ENCODE measurements at regions not wholly inside any gene's neighbourhood (a gene's known extent, or its start where the extent isn't known, plus 50 kb on each side); places are given as distances from the start of the nearest gene placed in this dataset.

DNA sequence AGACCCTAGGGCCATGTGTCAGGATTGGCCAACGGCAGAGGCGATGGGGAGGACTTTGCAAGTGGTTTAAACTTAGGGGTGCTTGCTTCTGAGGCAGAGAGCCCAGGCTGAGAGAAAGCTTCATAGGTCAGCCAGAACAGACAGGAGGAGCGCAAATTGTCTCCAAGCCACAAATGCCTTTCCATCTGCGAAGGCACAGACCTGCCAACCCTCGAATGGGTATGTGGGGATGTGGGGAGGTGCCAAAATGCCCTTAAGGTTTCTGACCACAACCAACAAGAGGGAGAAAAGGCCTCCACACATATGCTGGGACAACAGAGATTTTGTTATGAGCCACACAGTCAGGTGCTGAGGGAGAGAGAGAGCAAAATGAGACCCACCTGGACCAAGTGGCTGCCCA, 283.6 kb downstream of the CYP26B1 start:
- Histone ChIP-seq H3K27me3 (ENCODE audit: control insufficient read depth in 1 of 2, insufficient read depth in 2 of 2, low read length in 2 of 2) (peaks cover 6 to 45% of the 10 kb centered on the region in 2 experiments; a peak in 3 of 5 replicates), H2AFZ (ENCODE audit: low read length) (no peak overlapping the region), H3K4me2 (ENCODE audit: low read depth, low read length) (no peak overlapping the region), H4K20me1 (ENCODE audit: insufficient read depth, low read length) (no peaks in the 10 kb centered on the region; the same call in 1 of the 2 replicates), H3K9me3 (ENCODE audit: low read length) (no peaks in the 10 kb centered on the region), H3K36me3 (replicated peaks in 1 of 2; ENCODE audit: control insufficient read depth in 1 of 2, insufficient read depth in 2 of 2, low read length in 2 of 2) (no peaks in the 10 kb centered on the region), H3K4me3 (replicated peaks in 1 of 3; ENCODE audit: insufficient read depth in 1 of 3, low read depth in 2 of 3, low read length in 3 of 3) (no peak overlapping the region), H3K79me2 (ENCODE audit: insufficient read depth, low read length) (no peaks in the 10 kb centered on the region), H3K27ac (ENCODE audit: extremely low read length, insufficient read depth, low read length) (no peak overlapping the region), H3K9ac (ENCODE audit: insufficient read depth, low read depth, low read length) (no peak overlapping the region), H3K4me1 (ENCODE audit: insufficient read depth, low read length) (no peaks in the 10 kb centered on the region)
- TF ChIP-seq TARDBP (CRISPR knock-in tag; IDR thresholded peaks at IDR 0.05): no peak
- no peak for TF ChIP-seq HMG20A (CRISPR knock-in tag; IDR thresholded peaks at IDR 0.05; ENCODE audit: borderline replicate concordance)
- no peak for TF ChIP-seq CHCHD3 (CRISPR knock-in tag; IDR thresholded peaks at IDR 0.05)
- TF ChIP-seq, protein P1, sequence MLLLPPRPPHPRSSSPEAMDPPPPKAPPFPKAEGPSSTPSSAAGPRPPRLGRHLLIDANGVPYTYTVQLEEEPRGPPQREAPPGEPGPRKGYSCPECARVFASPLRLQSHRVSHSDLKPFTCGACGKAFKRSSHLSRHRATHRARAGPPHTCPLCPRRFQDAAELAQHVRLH (CRISPR knock-in tag; IDR thresholded peaks at IDR 0.05; ENCODE audit: borderline replicate concordance, low read depth): no peak
- no peak for TF ChIP-seq NCOA2 (CRISPR knock-in tag; IDR thresholded peaks at IDR 0.05)
- no peak for TF ChIP-seq ZNF264 (CRISPR knock-in tag; IDR thresholded peaks at IDR 0.05)
- TF ChIP-seq, protein P2, sequence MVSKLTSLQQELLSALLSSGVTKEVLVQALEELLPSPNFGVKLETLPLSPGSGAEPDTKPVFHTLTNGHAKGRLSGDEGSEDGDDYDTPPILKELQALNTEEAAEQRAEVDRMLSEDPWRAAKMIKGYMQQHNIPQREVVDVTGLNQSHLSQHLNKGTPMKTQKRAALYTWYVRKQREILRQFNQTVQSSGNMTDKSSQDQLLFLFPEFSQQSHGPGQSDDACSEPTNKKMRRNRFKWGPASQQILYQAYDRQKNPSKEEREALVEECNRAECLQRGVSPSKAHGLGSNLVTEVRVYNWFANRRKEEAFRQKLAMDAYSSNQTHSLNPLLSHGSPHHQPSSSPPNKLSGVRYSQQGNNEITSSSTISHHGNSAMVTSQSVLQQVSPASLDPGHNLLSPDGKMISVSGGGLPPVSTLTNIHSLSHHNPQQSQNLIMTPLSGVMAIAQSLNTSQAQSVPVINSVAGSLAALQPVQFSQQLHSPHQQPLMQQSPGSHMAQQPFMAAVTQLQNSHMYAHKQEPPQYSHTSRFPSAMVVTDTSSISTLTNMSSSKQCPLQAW (CRISPR knock-in tag; IDR thresholded peaks at IDR 0.05): no peak
- intact Hi-C loops (cut with micrococcal nuclease; ENCODE audit: unreplicated experiment): no loop called here
- DNase-seq (ENCODE audit: low spot score): no peak
- WGBS (ENCODE audit: low lambda C conversion rate): 38% methylated on average over 5 of the region's 5 CpGs
- CTCF ChIA-PET (ENCODE audit: low intra/inter-chr PET ratio, low total read pairs): no interaction called here
- ATAC-seq: no peak
- no TSS peak for BruUV-seq (replicated peaks)
- FAIRE-seq: no peak
- in situ Hi-C loops (cut with HindIII; ENCODE audit: extremely low pct_ligation_motif_present, low pct_unique_long_range_greater_than_20kb): no loop called here
- POLR2A ChIA-PET: no interaction called here

DNA sequence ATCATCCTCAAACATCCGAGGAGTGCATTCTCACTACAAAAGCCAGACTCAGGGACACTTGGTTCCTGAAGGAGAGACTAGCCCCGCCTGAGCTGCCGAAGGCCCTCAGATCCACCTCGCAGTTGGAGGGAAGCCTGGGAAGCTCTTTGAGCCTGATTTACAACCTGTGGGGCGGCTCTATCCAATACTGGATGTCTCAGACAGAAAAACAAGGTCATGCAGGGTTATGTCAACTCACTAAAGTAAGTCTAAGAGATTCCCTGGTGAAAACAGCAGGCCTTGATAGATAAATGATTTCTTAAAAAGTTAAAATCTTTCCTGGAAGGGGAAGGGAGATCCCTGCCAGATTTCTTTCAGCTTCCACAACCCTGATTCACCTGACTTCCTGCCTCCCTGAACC, 284.3 kb downstream of the CYP26B1 start:
- intact Hi-C loops (cut with micrococcal nuclease; ENCODE audit: unreplicated experiment) (no loop called here), in situ Hi-C loops (cut with HindIII; ENCODE audit: extremely low pct_ligation_motif_present, low pct_unique_long_range_greater_than_20kb) (no loop called here)
- no peaks in the 10 kb centered on the region for H3K36me3 ChIP-seq (replicated peaks in 1 of 2; ENCODE audit: control insufficient read depth in 1 of 2, insufficient read depth in 2 of 2, low read length in 2 of 2)
- BruUV-seq (replicated peaks): no TSS peak
- H3K9me3 ChIP-seq (ENCODE audit: low read length): no peaks in the 10 kb centered on the region
- DNase-seq (ENCODE audit: low spot score) (no peak), ATAC-seq (no peak), FAIRE-seq (no peak)
- no peak overlapping the region for H3K9ac ChIP-seq (ENCODE audit: insufficient read depth, low read depth, low read length)
- CTCF ChIA-PET (ENCODE audit: low intra/inter-chr PET ratio, low total read pairs): no interaction called here
- H3K4me1 ChIP-seq (ENCODE audit: insufficient read depth, low read length): no peaks in the 10 kb centered on the region
- no peak overlapping the region for H3K27ac ChIP-seq (ENCODE audit: extremely low read length, insufficient read depth, low read length)
- 2% methylated on average over 5 of the region's 5 CpGs for WGBS (ENCODE audit: low lambda C conversion rate)
- H2AFZ ChIP-seq (ENCODE audit: low read length): no peak overlapping the region
- H4K20me1 ChIP-seq (ENCODE audit: insufficient read depth, low read length): no peaks in the 10 kb centered on the region; the same call in 1 of the 2 replicates
- H3K4me2 ChIP-seq (ENCODE audit: low read depth, low read length): no peak overlapping the region
- H3K4me3 ChIP-seq (replicated peaks in 1 of 3; ENCODE audit: insufficient read depth in 1 of 3, low read depth in 2 of 3, low read length in 3 of 3): no peak overlapping the region
- H3K79me2 ChIP-seq (ENCODE audit: insufficient read depth, low read length): no peaks in the 10 kb centered on the region
- peaks cover 6 to 48% of the 10 kb centered on the region in 2 experiments; a peak in 3 of 5 replicates for H3K27me3 ChIP-seq (ENCODE audit: control insufficient read depth in 1 of 2, insufficient read depth in 2 of 2, low read length in 2 of 2)
- POLR2A ChIA-PET: no interaction called here
- TF ChIP-seq, protein P3, sequence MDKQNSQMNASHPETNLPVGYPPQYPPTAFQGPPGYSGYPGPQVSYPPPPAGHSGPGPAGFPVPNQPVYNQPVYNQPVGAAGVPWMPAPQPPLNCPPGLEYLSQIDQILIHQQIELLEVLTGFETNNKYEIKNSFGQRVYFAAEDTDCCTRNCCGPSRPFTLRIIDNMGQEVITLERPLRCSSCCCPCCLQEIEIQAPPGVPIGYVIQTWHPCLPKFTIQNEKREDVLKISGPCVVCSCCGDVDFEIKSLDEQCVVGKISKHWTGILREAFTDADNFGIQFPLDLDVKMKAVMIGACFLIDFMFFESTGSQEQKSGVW (CRISPR knock-in tag; IDR thresholded peaks at IDR 0.05; ENCODE audit: borderline replicate concordance): no peak
- TF ChIP-seq, protein P1 (CRISPR knock-in tag; IDR thresholded peaks at IDR 0.05; ENCODE audit: borderline replicate concordance, low read depth): no peak
- TF ChIP-seq, protein P4, sequence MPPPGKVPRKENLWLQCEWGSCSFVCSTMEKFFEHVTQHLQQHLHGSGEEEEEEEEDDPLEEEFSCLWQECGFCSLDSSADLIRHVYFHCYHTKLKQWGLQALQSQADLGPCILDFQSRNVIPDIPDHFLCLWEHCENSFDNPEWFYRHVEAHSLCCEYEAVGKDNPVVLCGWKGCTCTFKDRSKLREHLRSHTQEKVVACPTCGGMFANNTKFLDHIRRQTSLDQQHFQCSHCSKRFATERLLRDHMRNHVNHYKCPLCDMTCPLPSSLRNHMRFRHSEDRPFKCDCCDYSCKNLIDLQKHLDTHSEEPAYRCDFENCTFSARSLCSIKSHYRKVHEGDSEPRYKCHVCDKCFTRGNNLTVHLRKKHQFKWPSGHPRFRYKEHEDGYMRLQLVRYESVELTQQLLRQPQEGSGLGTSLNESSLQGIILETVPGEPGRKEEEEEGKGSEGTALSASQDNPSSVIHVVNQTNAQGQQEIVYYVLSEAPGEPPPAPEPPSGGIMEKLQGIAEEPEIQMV (CRISPR knock-in tag; IDR thresholded peaks at IDR 0.05; ENCODE audit: low read depth): no peak

Data from HepG2 (cell line).